DND-41 (cell line): ENCODE measurements at regions not wholly inside any gene's neighbourhood (a gene's known extent, or its start where the extent isn't known, plus 50 kb on each side); places are given as distances from the start of the nearest gene placed in this dataset.

Source experiments
- ATAC-seq: fragments of 200-7000 bp; cut with Tn5 transposase; 3 replicates; pipeline ENCODE4 v1.9.1; 2021; ENCODE audit warnings: low read depth; ENCODE audit not compliant: insufficient read depth
- DNase-seq: peaks from one replicate; pipeline ENCODE4 v3.0.0-alpha.2; 2020
- H2AFZ ChIP-seq: 2 replicates; pipeline ENCODE4 v1.6.0; 2012; ENCODE audit warnings: low read depth, low read length
- H3K27ac ChIP-seq: 2 replicates; pipeline ENCODE4 v1.5.1; 2012; ENCODE audit warnings: low read length, inconsistent platforms
- H3K27me3 ChIP-seq: fragments of 200-600 bp; sonication (generic); 2 replicates; pipeline ENCODE4 v1.6.0; 2012; ENCODE audit warnings: low read length, mild to moderate bottlenecking, inconsistent platforms; ENCODE audit not compliant: insufficient read depth, poor library complexity
- H3K36me3 ChIP-seq: 2 replicates; pipeline ENCODE4 v1.5.1; 2012; ENCODE audit warnings: low read length, inconsistent platforms; ENCODE audit not compliant: insufficient read depth
- H3K4me1 ChIP-seq: 2 replicates; pipeline ENCODE4 v1.5.1; 2012; ENCODE audit warnings: mild to moderate bottlenecking, low read length; ENCODE audit not compliant: insufficient read depth
- H3K4me2 ChIP-seq: 2 replicates; pipeline ENCODE4 v1.6.0; 2012; ENCODE audit warnings: mild to moderate bottlenecking, moderate library complexity, low read length, inconsistent platforms; ENCODE audit not compliant: insufficient read depth
- H3K4me3 ChIP-seq, 2 experiments: fragments of 200-600 bp in 1 of 2; shearing (Covaris generic) in 1 of 2; 2 replicates each; pipeline ENCODE4 v1.5.1; 2012 to 2016; ENCODE audit warnings: inconsistent platforms in 2 of 2, low read length in 2 of 2, mild to moderate bottlenecking in 2 of 2, low read depth in 1 of 2, moderate library complexity in 1 of 2
- H3K79me2 ChIP-seq: 2 replicates; pipeline ENCODE4 v1.6.0; 2012; ENCODE audit warnings: low read length, inconsistent platforms; ENCODE audit not compliant: insufficient read depth
- H3K9ac ChIP-seq: 2 replicates; pipeline ENCODE4 v1.6.0; 2012; ENCODE audit warnings: low read depth, mild to moderate bottlenecking, inconsistent platforms, low read length, moderate library complexity
- H3K9me3 ChIP-seq: 2 replicates; pipeline ENCODE4 v1.5.1; 2012; ENCODE audit warnings: low read length, moderate library complexity, mild to moderate bottlenecking, inconsistent platforms; ENCODE audit not compliant: insufficient read depth, severe bottlenecking
- H4K20me1 ChIP-seq: 2 replicates; pipeline ENCODE4 v1.6.0; 2012; ENCODE audit warnings: low read length; ENCODE audit not compliant: insufficient read depth
- CTCF ChIP-seq: IDR thresholded peaks from 2 replicates; pipeline ENCODE4 v1.5.1; 2012; ENCODE audit warnings: borderline replicate concordance, low read length, moderate library complexity, mild to moderate bottlenecking; ENCODE audit not compliant: poor library complexity, severe bottlenecking; ENCODE audit errors: extremely low read depth
- EZH2 ChIP-seq: IDR thresholded peaks from 3 replicates; pipeline ENCODE4 v1.6.1; 2012; ENCODE audit warnings: borderline replicate concordance, low read depth, mild to moderate bottlenecking, moderate library complexity, low read length, inconsistent platforms; ENCODE audit not compliant: severe bottlenecking

GRCh38 chr9:24298912-24299311 is 246.8 kb downstream of the IZUMO3 start:
- DNase-seq, result no peak
- TF ChIP-seq CTCF, result no peak
- no peak for TF ChIP-seq EZH2
- no peak overlapping the region for H3K27ac ChIP-seq

GRCh38 chr9:24297931-24298330 is 247.8 kb downstream of the IZUMO3 start:
- ATAC-seq, result no peak
- Histone ChIP-seq H3K4me1 (no peaks in the 10 kb centered on the region), H3K4me3 (no peak overlapping the region), H3K9me3 (no peaks in the 10 kb centered on the region), H3K36me3 (no peaks in the 10 kb centered on the region), H2AFZ (no peak overlapping the region), H3K4me2 (no peak overlapping the region), H3K27ac (no peak overlapping the region), H3K79me2 (no peaks in the 10 kb centered on the region), H4K20me1 (no peaks in the 10 kb centered on the region), H3K9ac (no peak overlapping the region), H3K27me3 (no peaks in the 10 kb centered on the region)
- DNase-seq, result no peak
- no peak for TF ChIP-seq EZH2
- TF ChIP-seq CTCF, result no peak

More at GRCh38 chr9:24298912-24299311, 246.8 kb downstream of the IZUMO3 start:
- H3K36me3 ChIP-seq, result no peaks in the 10 kb centered on the region
- H4K20me1 ChIP-seq, result no peaks in the 10 kb centered on the region
- ATAC-seq, result no peak
- H3K9ac ChIP-seq, result no peak overlapping the region
- H3K4me2 ChIP-seq, result no peak overlapping the region
- no peaks in the 10 kb centered on the region for H3K27me3 ChIP-seq
- H3K4me3 ChIP-seq, result no peak overlapping the region
- no peaks in the 10 kb centered on the region for H3K4me1 ChIP-seq
- no peak overlapping the region for H2AFZ ChIP-seq
- H3K79me2 ChIP-seq, result no peaks in the 10 kb centered on the region
- H3K9me3 ChIP-seq, result no peaks in the 10 kb centered on the region

GRCh38 chr9:24296124-24296523 is 249.6 kb downstream of the IZUMO3 start:
- Histone ChIP-seq H3K9me3 (no peaks in the 10 kb centered on the region), H2AFZ (no peak overlapping the region), H3K36me3 (no peaks in the 10 kb centered on the region), H3K27ac (no peak overlapping the region), H3K4me2 (no peak overlapping the region), H3K27me3 (no peaks in the 10 kb centered on the region), H4K20me1 (no peaks in the 10 kb centered on the region), H3K4me3 (no peak overlapping the region), H3K4me1 (no peaks in the 10 kb centered on the region), H3K79me2 (no peaks in the 10 kb centered on the region), H3K9ac (no peak overlapping the region)
- no peak for DNase-seq
- TF ChIP-seq CTCF (no peak), EZH2 (no peak)
- no peak for ATAC-seq

GRCh38 chr9:24293386-24293785 is 252.3 kb downstream of the IZUMO3 start:
- ATAC-seq (no peak), DNase-seq (no peak)
- Histone ChIP-seq H3K27ac (no peak overlapping the region), H3K4me3 (no peak overlapping the region), H3K9me3 (no peaks in the 10 kb centered on the region), H3K27me3 (no peaks in the 10 kb centered on the region), H2AFZ (no peak overlapping the region), H4K20me1 (no peaks in the 10 kb centered on the region), H3K4me2 (no peak overlapping the region), H3K36me3 (no peaks in the 10 kb centered on the region), H3K79me2 (no peaks in the 10 kb centered on the region), H3K4me1 (no peaks in the 10 kb centered on the region), H3K9ac (no peak overlapping the region)
- TF ChIP-seq EZH2 (no peak), CTCF (no peak)
